ENCODE measurements at regions not wholly inside any gene's neighbourhood (a gene's known extent, or its start where the extent isn't known, plus 50 kb on each side); places are given as distances from the start of the nearest gene placed in this dataset.

DNA sequence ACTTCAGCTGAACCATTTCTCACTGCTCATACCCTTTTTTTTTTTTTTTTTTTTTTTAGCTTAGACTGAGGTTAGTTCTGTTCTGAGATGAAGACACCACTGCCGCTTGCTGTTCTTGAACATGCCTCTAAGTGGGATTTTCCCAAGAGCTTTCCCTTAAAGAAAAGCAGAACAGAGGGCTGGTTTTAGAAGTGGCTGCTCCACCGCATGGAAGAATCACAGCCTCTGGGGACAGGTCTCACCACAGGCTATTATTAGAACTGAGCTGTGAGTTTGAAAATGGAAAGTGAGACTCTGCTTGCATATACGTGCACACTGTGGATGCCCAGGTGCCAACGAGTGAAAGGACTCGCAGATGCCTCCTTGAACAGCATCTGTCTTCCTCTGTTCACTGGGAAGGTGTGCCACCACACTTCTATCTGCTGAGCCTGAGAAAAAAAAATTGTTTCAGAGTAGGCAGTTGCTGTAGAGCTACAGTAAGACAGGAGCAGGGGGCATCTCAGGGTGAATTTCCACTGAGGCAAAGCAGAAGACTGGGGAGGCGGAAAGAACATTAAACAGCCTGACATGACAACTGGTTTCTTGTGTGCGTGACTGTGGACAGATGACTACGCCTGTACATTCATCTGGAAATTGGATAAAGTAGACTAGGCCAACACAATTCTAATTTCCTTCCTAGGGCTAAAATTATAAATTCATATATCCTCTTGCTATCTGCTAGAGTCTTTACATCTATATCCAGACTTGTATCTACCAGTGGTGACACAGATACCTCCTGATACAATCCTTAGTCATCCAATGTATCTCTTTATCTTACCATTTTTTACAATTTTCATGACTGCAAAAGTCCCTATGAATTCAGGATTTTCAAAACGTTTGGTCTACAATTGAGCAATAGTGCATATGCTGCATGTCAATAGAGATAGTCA is 1045.7 kb upstream of the CELF4 start:
- no peak for TF ChIP-seq CTCF (IDR thresholded peaks at IDR 0.05)
- no peak for TF ChIP-seq POLR2AphosphoS5 (IDR thresholded peaks at IDR 0.05)
- TF ChIP-seq EP300 (IDR thresholded peaks at IDR 0.05): no peak
